ENCODE measurements at regions not wholly inside any gene's neighbourhood (a gene's known extent, or its start where the extent isn't known, plus 50 kb on each side); places are given as distances from the start of the nearest gene placed in this dataset.

DNA sequence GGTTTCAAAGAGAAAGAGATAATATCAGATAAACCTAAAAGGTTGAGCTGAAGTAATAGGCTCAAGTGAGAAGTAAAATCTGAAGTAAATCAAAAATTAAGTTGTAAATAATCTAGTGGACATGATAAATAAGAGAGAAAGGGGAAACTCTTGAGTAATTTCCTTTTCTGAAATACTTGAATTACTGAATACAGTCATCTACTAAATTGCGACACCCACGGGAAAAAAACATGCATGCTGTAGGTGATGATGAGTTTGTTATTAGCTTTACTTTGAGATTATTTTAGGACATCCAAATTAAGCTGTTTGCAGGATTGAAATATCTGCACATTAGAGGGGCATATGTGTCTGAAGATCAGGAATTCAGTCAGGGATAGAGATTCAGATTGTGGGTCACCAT lies 50.0 kb upstream of the CARD18 start:
- TF ChIP-seq CTCF (IDR thresholded peaks at IDR 0.05; ENCODE audit: low read depth, low read length) (no peak), POLR2A (IDR thresholded peaks at IDR 0.05; ENCODE audit: extremely low read depth, insufficient read length) (no peak), MYC (IDR thresholded peaks at IDR 0.05; ENCODE audit: low read depth, low read length) (no peak)
- TF ChIP-seq, protein P1, sequence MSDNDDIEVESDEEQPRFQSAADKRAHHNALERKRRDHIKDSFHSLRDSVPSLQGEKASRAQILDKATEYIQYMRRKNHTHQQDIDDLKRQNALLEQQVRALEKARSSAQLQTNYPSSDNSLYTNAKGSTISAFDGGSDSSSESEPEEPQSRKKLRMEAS (IDR thresholded peaks at IDR 0.05; ENCODE audit: low read depth, low read length) = no peak
